HCT116 (cell line): ENCODE measurements at regions not wholly inside any gene's neighbourhood (a gene's known extent, or its start where the extent isn't known, plus 50 kb on each side); places are given as distances from the start of the nearest gene placed in this dataset.
"Not testable (repeated sequence)": the region's sequence is repeated elsewhere in the genome, so short reads cannot be mapped to it uniquely, and the experiment has no call there.

ENCODE experiments used
- ATF3 ChIP-seq: IDR thresholded peaks from 2 replicates; pipeline ENCODE4 v1.6.1; 2012
- ELF1 ChIP-seq: IDR thresholded peaks from 2 replicates; pipeline ENCODE4 v1.6.1; 2012; ENCODE audit warnings: low read depth, borderline replicate concordance
- EZH2 ChIP-seq: fragments of 200-600 bp; sonication (generic); IDR thresholded peaks from 2 replicates; pipeline ENCODE4 v1.6.1; 2017; ENCODE audit warnings: antibody characterized with exemption, mixed run types
- JUND ChIP-seq: IDR thresholded peaks from 2 replicates; pipeline ENCODE4 v1.6.1; 2012
- POLR2A ChIP-seq: IDR thresholded peaks from 2 replicates; pipeline ENCODE4 v1.7.0; 2011; ENCODE audit warnings: borderline replicate concordance; ENCODE audit not compliant: insufficient read depth, insufficient read length; ENCODE audit errors: extremely low read depth
- TF ChIP-seq, protein P1 (sequence below), 3 experiments: fragments of 200-600 bp in 1 of 3; sonication (generic) in 1 of 3; IDR thresholded peaks in 2 of 3; conservative IDR thresholded peaks in 1 of 3; 2 replicates each; pipeline ENCODE4 v1.5.1; 2012 to 2017; ENCODE audit warnings: low read depth in 2 of 3, low read length in 2 of 3, antibody characterized with exemption in 1 of 3, borderline replicate concordance in 1 of 3, control low read depth in 1 of 3, mild to moderate bottlenecking in 1 of 3, mixed read lengths in 1 of 3, mixed run types in 1 of 3, moderate library complexity in 1 of 3; ENCODE audit not compliant: insufficient read depth in 1 of 3
- TF ChIP-seq, protein P2 (sequence below): IDR thresholded peaks from 2 replicates; pipeline ENCODE4 v1.6.1; 2012

DNA sequence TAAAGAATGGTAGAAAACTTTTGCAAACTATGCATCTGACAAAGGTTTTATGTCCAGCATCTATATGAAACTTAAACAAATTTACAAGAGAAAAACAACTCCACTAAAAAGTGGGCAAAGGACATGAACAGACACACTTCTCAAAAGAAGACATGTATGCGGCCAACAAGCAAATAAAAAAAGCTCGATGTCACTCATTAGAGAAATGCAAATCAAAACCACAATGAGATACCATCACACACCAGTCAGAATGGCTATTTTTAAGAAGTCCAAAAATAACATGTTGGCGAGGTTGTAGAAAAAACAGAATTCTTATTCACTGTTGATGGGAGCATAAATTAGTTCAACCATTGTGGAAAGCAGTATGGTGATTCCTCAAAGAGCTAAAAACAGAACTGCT is 83.1 kb upstream of the IZUMO3 start:
- TF ChIP-seq, protein P1, sequence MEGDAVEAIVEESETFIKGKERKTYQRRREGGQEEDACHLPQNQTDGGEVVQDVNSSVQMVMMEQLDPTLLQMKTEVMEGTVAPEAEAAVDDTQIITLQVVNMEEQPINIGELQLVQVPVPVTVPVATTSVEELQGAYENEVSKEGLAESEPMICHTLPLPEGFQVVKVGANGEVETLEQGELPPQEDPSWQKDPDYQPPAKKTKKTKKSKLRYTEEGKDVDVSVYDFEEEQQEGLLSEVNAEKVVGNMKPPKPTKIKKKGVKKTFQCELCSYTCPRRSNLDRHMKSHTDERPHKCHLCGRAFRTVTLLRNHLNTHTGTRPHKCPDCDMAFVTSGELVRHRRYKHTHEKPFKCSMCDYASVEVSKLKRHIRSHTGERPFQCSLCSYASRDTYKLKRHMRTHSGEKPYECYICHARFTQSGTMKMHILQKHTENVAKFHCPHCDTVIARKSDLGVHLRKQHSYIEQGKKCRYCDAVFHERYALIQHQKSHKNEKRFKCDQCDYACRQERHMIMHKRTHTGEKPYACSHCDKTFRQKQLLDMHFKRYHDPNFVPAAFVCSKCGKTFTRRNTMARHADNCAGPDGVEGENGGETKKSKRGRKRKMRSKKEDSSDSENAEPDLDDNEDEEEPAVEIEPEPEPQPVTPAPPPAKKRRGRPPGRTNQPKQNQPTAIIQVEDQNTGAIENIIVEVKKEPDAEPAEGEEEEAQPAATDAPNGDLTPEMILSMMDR (IDR thresholded peaks at IDR 0.05 in 2 of 3, conservative IDR thresholded peaks at IDR 0.05 in 1 of 3; ENCODE audit: borderline replicate concordance in 1 of 3, insufficient read depth in 1 of 3, low read depth in 2 of 3, low read length in 2 of 3) = not testable (repeated sequence)
- TF ChIP-seq POLR2A, ELF1, ATF3, JUND, EZH2: not testable (repeated sequence)
- TF ChIP-seq, protein P2, sequence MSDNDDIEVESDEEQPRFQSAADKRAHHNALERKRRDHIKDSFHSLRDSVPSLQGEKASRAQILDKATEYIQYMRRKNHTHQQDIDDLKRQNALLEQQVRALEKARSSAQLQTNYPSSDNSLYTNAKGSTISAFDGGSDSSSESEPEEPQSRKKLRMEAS = not testable (repeated sequence)
